ENCODE measurements at regions not wholly inside any gene's neighbourhood (a gene's known extent, or its start where the extent isn't known, plus 50 kb on each side); places are given as distances from the start of the nearest gene placed in this dataset.

- Histone ChIP-seq H3K27ac (no peak overlapping the region), H3K9me3 (no peaks in the 10 kb centered on the region), H3K4me1 (no peaks in the 10 kb centered on the region), H3K27me3 (no peaks in the 10 kb centered on the region), H3K36me3 (no peaks in the 10 kb centered on the region), H3K4me3 (replicated peaks in 1 of 3) (no peak overlapping the region)
- intact Hi-C loops (cut with DNase I): no loop called here
- DNase-seq: no peak
- 84 to 91% methylated on average over 9 of the region's 9 CpGs for WGBS, 2 donors
- no peak for TF ChIP-seq POLR2A (IDR thresholded peaks at IDR 0.05)
- TF ChIP-seq CTCF (IDR thresholded peaks at IDR 0.05): no peak
These were observed 261.6 kb downstream of the VPS13C start for GRCh38 chr15:61798631-61799030.

- no peak for TF ChIP-seq CTCF (IDR thresholded peaks at IDR 0.05)
- TF ChIP-seq POLR2A (IDR thresholded peaks at IDR 0.05): no peak
- Histone ChIP-seq H3K27ac (no peak overlapping the region), H3K27me3 (no peaks in the 10 kb centered on the region), H3K4me1 (no peaks in the 10 kb centered on the region), H3K4me3 (replicated peaks in 1 of 3) (no peak overlapping the region), H3K36me3 (no peaks in the 10 kb centered on the region), H3K9me3 (no peaks in the 10 kb centered on the region)
- 92 to 94% methylated on average over 3 of the region's 3 CpGs for WGBS, 2 donors
- no peak for DNase-seq
- intact Hi-C loops (cut with DNase I): no loop called here
These were observed 264.2 kb downstream of the VPS13C start for GRCh38 chr15:61796056-61796455.

GRCh38 chr15:61794881-61795280 lies 265.4 kb downstream of the VPS13C start:
- Histone ChIP-seq H3K4me1 (no peaks in the 10 kb centered on the region), H3K27ac (no peak overlapping the region), H3K27me3 (no peaks in the 10 kb centered on the region), H3K4me3 (replicated peaks in 1 of 3) (no peak overlapping the region), H3K36me3 (no peaks in the 10 kb centered on the region), H3K9me3 (no peaks in the 10 kb centered on the region)
- WGBS, 2 donors: 57 to 81% methylated on average over 1 of the region's 1 CpG
- DNase-seq: no peak
- intact Hi-C loops (cut with DNase I): no loop called here
- TF ChIP-seq CTCF (IDR thresholded peaks at IDR 0.05) (no peak), POLR2A (IDR thresholded peaks at IDR 0.05) (no peak)

GRCh38 chr15:61794276-61794675 lies 266.0 kb downstream of the VPS13C start:
- Histone ChIP-seq H3K27me3 (no peaks in the 10 kb centered on the region), H3K27ac (no peak overlapping the region), H3K9me3 (no peaks in the 10 kb centered on the region), H3K4me1 (no peaks in the 10 kb centered on the region), H3K36me3 (no peaks in the 10 kb centered on the region), H3K4me3 (replicated peaks in 1 of 3) (no peak overlapping the region)
- TF ChIP-seq CTCF (IDR thresholded peaks at IDR 0.05): no peak
- TF ChIP-seq POLR2A (IDR thresholded peaks at IDR 0.05): no peak
- intact Hi-C loops (cut with DNase I): no loop called here
- no peak for DNase-seq
- whole genome bisulfite sequencing, 2 donors: 69 to 81% methylated on average over 1 of the region's 1 CpG

GRCh38 chr15:61784734-61785133 lies 275.5 kb downstream of the VPS13C start:
- no peaks in the 10 kb centered on the region for H3K9me3 ChIP-seq
- WGBS, 2 donors: 90 to 93% methylated on average over 4 of the region's 4 CpGs
- H3K4me1 ChIP-seq: no peaks in the 10 kb centered on the region
- H3K4me3 ChIP-seq (replicated peaks in 1 of 3): no peak overlapping the region
- H3K27me3 ChIP-seq: no peaks in the 10 kb centered on the region
- intact Hi-C loops (cut with DNase I): no loop called here
- H3K27ac ChIP-seq: no peak overlapping the region
- TF ChIP-seq POLR2A (IDR thresholded peaks at IDR 0.05) (no peak), CTCF (IDR thresholded peaks at IDR 0.05) (no peak)
- DNase-seq: no peak
- H3K36me3 ChIP-seq: no peaks in the 10 kb centered on the region
